SJSA1 (cell line): ENCODE measurements at regions not wholly inside any gene's neighbourhood (a gene's known extent, or its start where the extent isn't known, plus 50 kb on each side); places are given as distances from the start of the nearest gene placed in this dataset.
"Not testable (repeated sequence)": the region's sequence is repeated elsewhere in the genome, so short reads cannot be mapped to it uniquely, and the experiment has no call there.

Experiments
- DNase-seq, 2 experiments: peaks; one replicate each; pipeline ENCODE4 v3.0.0-alpha.2; 2015 to 2020; ENCODE audit warnings: low spot score in 2 of 2, low read depth in 1 of 2
- H3K27ac ChIP-seq: fragments of 250-450 bp; sonication (Bioruptor Pico); 2 replicates; pipeline ENCODE4 v1.5.1; 2020; ENCODE audit warnings: mild to moderate bottlenecking, moderate library complexity
- H3K27me3 ChIP-seq: fragments of 250-450 bp; sonication (Bioruptor Pico); replicated peaks from 2 replicates; pipeline ENCODE4 v1.5.1; 2020; ENCODE audit warnings: mild to moderate bottlenecking, moderate library complexity
- H3K36me3 ChIP-seq: fragments of 250-450 bp; sonication (Bioruptor Pico); 2 replicates; pipeline ENCODE4 v1.5.1; 2020; ENCODE audit warnings: mild to moderate bottlenecking
- H3K4me1 ChIP-seq: fragments of 250-450 bp; sonication (Bioruptor Pico); replicated peaks from 2 replicates; pipeline ENCODE4 v1.6.1; 2021; ENCODE audit warnings: mild to moderate bottlenecking
- H3K4me3 ChIP-seq: fragments of 250-450 bp; sonication (Bioruptor Pico); 2 replicates; pipeline ENCODE4 v1.5.1; 2020; ENCODE audit warnings: mild to moderate bottlenecking
- H3K9me3 ChIP-seq: fragments of 250-450 bp; sonication (Bioruptor Pico); replicated peaks from 2 replicates; pipeline ENCODE4 v1.5.1; 2020; ENCODE audit warnings: mild to moderate bottlenecking

GRCh38 chr5:81830596-81830995 lies 79.7 kb upstream of the SSBP2 start:
- no peaks in the 10 kb centered on the region for H3K36me3 ChIP-seq
- no peak overlapping the region for H3K27ac ChIP-seq
- DNase-seq: no peak
- no peaks in the 10 kb centered on the region for H3K9me3 ChIP-seq
- H3K27me3 ChIP-seq: no peaks in the 10 kb centered on the region
- no peak overlapping the region for H3K4me3 ChIP-seq
- peaks cover 12% of the 10 kb centered on the region; the same call in 1 of the 2 replicates for H3K4me1 ChIP-seq

GRCh38 chr5:81829242-81829641 lies 78.3 kb upstream of the SSBP2 start:
- Histone ChIP-seq H3K27me3 (no peaks in the 10 kb centered on the region), H3K9me3 (no peaks in the 10 kb centered on the region), H3K36me3 (no peaks in the 10 kb centered on the region), H3K4me3 (no peak overlapping the region), H3K4me1 (peaks cover 6% of the 10 kb centered on the region; the same call in 1 of the 2 replicates), H3K27ac (no peak overlapping the region)
- DNase-seq: no peak

GRCh38 chr5:81827500-81827899 lies 76.6 kb upstream of the SSBP2 start:
- DNase-seq: no peak
- no peaks in the 10 kb centered on the region for H3K27me3 ChIP-seq
- H3K4me3 ChIP-seq: no peak overlapping the region
- no peak overlapping the region for H3K27ac ChIP-seq
- H3K4me1 ChIP-seq: no peaks in the 10 kb centered on the region
- H3K9me3 ChIP-seq: no peaks in the 10 kb centered on the region
- no peaks in the 10 kb centered on the region for H3K36me3 ChIP-seq

- H3K36me3 ChIP-seq: no peaks in the 10 kb centered on the region
- no peak overlapping the region for H3K4me3 ChIP-seq
- no peak overlapping the region for H3K27ac ChIP-seq
- H3K4me1 ChIP-seq: no peaks in the 10 kb centered on the region
- H3K9me3 ChIP-seq: no peaks in the 10 kb centered on the region
- no peak for DNase-seq
- H3K27me3 ChIP-seq: no peaks in the 10 kb centered on the region
Observed at GRCh38 chr5:81826128-81826527, 75.2 kb upstream of the SSBP2 start.

- DNase-seq: no peak
- no peaks in the 10 kb centered on the region for H3K27me3 ChIP-seq
- H3K9me3 ChIP-seq: no peaks in the 10 kb centered on the region
- H3K4me1 ChIP-seq: no peaks in the 10 kb centered on the region
- H3K36me3 ChIP-seq: no peaks in the 10 kb centered on the region
- no peak overlapping the region for H3K4me3 ChIP-seq
- H3K27ac ChIP-seq: no peak overlapping the region
Observed at GRCh38 chr5:81825237-81825636, 74.3 kb upstream of the SSBP2 start.

- H3K4me1 ChIP-seq, H3K27ac ChIP-seq, DNase-seq, H3K27me3 ChIP-seq, H3K36me3 ChIP-seq, H3K9me3 ChIP-seq, H3K4me3 ChIP-seq: not testable (repeated sequence)
Observed at GRCh38 chr5:81823736-81824135, 72.8 kb upstream of the SSBP2 start.

GRCh38 chr5:81820863-81821262 lies 70.0 kb upstream of the SSBP2 start:
- no peak for DNase-seq
- no peak overlapping the region for H3K4me3 ChIP-seq
- H3K36me3 ChIP-seq: no peaks in the 10 kb centered on the region
- no peaks in the 10 kb centered on the region for H3K9me3 ChIP-seq
- no peaks in the 10 kb centered on the region for H3K27me3 ChIP-seq
- no peak overlapping the region for H3K27ac ChIP-seq
- H3K4me1 ChIP-seq: no peaks in the 10 kb centered on the region

GRCh38 chr5:81820318-81820636 lies 69.4 kb upstream of the SSBP2 start:
- no peaks in the 10 kb centered on the region for H3K36me3 ChIP-seq
- no peaks in the 10 kb centered on the region for H3K9me3 ChIP-seq
- no peak for DNase-seq
- no peak overlapping the region for H3K4me3 ChIP-seq
- peaks cover 1% of the 10 kb centered on the region; the same call in 1 of the 2 replicates for H3K27me3 ChIP-seq
- no peaks in the 10 kb centered on the region for H3K4me1 ChIP-seq
- H3K27ac ChIP-seq: no peak overlapping the region

GRCh38 chr5:81819556-81820317 lies 68.8 kb upstream of the SSBP2 start:
- Histone ChIP-seq H3K36me3 (no peaks in the 10 kb centered on the region), H3K27ac (no peak overlapping the region), H3K4me1 (no peaks in the 10 kb centered on the region), H3K27me3 (peaks cover 5% of the 10 kb centered on the region; the same call in 1 of the 2 replicates), H3K9me3 (no peaks in the 10 kb centered on the region), H3K4me3 (no peak overlapping the region)
- no peak for DNase-seq

GRCh38 chr5:81817980-81818379 lies 67.1 kb upstream of the SSBP2 start:
- Histone ChIP-seq H3K27me3 (peaks cover 14% of the 10 kb centered on the region; the same call in 1 of the 2 replicates), H3K4me3 (no peak overlapping the region), H3K27ac (no peak overlapping the region), H3K9me3 (no peaks in the 10 kb centered on the region), H3K4me1 (no peaks in the 10 kb centered on the region), H3K36me3 (no peaks in the 10 kb centered on the region)
- no peak for DNase-seq

GRCh38 chr5:81817086-81817485 lies 66.2 kb upstream of the SSBP2 start:
- H3K27me3 ChIP-seq: peaks cover 15% of the 10 kb centered on the region; the same call in 1 of the 2 replicates
- no peaks in the 10 kb centered on the region for H3K36me3 ChIP-seq
- no peak overlapping the region for H3K4me3 ChIP-seq
- no peaks in the 10 kb centered on the region for H3K9me3 ChIP-seq
- no peak for DNase-seq
- H3K27ac ChIP-seq: no peak overlapping the region
- no peaks in the 10 kb centered on the region for H3K4me1 ChIP-seq

- Histone ChIP-seq H3K27ac (no peak overlapping the region), H3K36me3 (no peaks in the 10 kb centered on the region), H3K9me3 (no peaks in the 10 kb centered on the region), H3K4me3 (no peak overlapping the region), H3K4me1 (no peaks in the 10 kb centered on the region), H3K27me3 (peaks cover 15% of the 10 kb centered on the region; the same call in 1 of the 2 replicates)
- DNase-seq: no peak
Observed at GRCh38 chr5:81815321-81815720, 64.4 kb upstream of the SSBP2 start.

- DNase-seq: no peak
- Histone ChIP-seq H3K27me3 (peaks cover 2% of the 10 kb centered on the region; the same call in 1 of the 2 replicates), H3K27ac (no peak overlapping the region), H3K9me3 (no peaks in the 10 kb centered on the region), H3K4me3 (no peak overlapping the region), H3K36me3 (no peaks in the 10 kb centered on the region), H3K4me1 (no peaks in the 10 kb centered on the region)
Observed at GRCh38 chr5:81808106-81808505, 57.2 kb upstream of the SSBP2 start.

GRCh38 chr5:81805086-81805485 lies 54.2 kb upstream of the SSBP2 start:
- no peak overlapping the region for H3K27ac ChIP-seq
- no peak for DNase-seq

GRCh38 chr5:81803812-81804211 lies 52.9 kb upstream of the SSBP2 start:
- Histone ChIP-seq H3K4me1 (no peaks in the 10 kb centered on the region), H3K27me3 (no peaks in the 10 kb centered on the region), H3K4me3 (no peak overlapping the region), H3K9me3 (no peaks in the 10 kb centered on the region), H3K27ac (no peak overlapping the region), H3K36me3 (no peaks in the 10 kb centered on the region)
- no peak for DNase-seq

More at GRCh38 chr5:81805086-81805485, 54.2 kb upstream of the SSBP2 start:
- no peaks in the 10 kb centered on the region for H3K9me3 ChIP-seq
- H3K4me1 ChIP-seq: no peaks in the 10 kb centered on the region
- no peak overlapping the region for H3K4me3 ChIP-seq
- no peaks in the 10 kb centered on the region for H3K36me3 ChIP-seq
- H3K27me3 ChIP-seq: no peaks in the 10 kb centered on the region
